Globus pallidus (tissue), 1 donor: ENCODE measurements at regions not wholly inside any gene's neighbourhood (a gene's known extent, or its start where the extent isn't known, plus 50 kb on each side); places are given as distances from the start of the nearest gene placed in this dataset.
"Not testable (repeated sequence)": the region's sequence is repeated elsewhere in the genome, so short reads cannot be mapped to it uniquely, and the experiment has no call there.

Source experiments
- DNase-seq: peaks from one replicate; pipeline ENCODE4 v3.0.0-alpha.2; 2015; ENCODE audit warnings: low spot score

DNA sequence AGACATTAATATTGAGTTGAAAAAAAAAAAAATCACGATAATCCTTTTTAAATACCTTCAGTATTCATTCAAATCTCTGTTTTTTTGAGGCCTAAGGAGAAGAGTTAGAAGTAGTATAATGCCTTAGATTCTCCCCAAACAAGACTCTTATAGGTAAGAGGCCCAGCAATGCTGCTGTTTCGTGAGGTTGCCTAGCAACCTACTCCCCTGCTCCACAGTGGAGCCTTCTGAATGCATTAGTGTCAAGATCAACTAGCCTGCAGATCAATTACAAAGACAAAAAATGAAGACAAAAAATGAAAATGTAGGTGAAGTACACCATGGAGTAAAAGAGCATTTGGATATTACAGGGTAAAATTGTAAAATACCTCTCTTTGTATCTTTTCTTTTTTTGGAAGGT lies 229.8 kb upstream of the LUZP2 start:
- DNase-seq, result no peak

DNA sequence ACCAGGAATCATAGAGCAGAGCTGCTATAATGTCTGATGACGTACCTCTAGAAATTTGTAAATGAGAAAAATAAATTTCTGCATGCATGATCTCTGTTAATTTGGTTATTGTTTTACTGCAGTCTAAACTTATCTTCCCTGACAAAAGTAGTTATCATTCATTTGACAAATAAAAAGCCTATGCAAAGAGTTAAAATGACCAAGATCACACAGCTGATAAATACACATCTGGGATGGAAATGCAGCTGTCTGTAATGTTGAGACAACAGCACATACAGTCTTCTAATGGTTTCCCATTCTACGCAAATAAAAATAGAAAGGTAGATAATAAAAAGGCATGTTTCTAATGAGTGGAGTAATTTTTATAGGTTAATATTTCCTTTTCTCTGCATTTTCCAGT lies 225.1 kb upstream of the LUZP2 start:
- DNase-seq, result no peak

DNA sequence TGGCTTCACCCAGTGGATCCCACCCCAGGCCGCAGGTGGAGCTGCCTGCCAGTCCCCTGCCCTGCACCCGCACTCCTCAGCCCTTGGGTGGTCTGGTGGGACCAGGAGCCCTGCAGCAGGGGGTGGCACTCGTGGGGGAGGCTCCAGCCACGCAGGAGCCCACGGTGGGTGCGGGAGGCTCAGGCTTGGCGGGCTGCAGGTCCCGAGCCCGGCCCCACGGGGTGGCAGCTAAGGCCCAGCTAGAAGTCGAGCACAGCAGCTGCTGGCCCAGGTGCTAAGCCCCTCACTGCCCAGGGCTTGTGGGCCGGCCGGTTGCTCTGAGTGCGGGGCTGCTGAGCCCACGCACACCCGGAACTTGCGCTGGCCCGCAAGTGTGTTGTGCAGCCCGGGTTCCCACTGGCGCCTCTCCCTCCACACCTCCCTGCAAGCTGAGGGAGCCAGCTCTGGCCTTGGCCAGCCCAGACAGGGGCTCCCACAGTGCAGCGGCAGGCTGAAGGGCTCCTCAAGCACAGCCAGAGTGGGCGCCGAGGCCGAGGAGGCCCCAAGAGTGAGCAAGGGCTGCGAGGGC lies 222.6 kb upstream of the LUZP2 start:
- not testable (repeated sequence) for DNase-seq

DNA sequence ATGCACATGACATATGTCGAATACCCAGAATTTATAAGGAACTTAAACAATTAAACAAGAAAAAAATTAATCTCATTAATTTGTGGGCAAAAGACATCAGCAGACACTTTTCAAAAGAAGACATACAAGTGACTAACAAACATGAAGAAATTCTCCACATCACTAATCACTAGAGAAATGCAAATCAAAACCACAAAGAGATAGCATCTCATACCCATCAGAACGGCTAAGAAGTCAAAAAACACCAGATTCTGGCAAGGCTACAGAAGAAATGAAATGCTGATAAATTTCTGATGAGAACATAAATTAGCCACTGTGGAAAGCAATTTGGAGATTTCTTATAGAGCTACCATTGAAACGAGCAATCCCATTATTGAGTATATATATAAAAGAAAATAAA lies 210.6 kb upstream of the LUZP2 start:
- DNase-seq, result no peak

DNA sequence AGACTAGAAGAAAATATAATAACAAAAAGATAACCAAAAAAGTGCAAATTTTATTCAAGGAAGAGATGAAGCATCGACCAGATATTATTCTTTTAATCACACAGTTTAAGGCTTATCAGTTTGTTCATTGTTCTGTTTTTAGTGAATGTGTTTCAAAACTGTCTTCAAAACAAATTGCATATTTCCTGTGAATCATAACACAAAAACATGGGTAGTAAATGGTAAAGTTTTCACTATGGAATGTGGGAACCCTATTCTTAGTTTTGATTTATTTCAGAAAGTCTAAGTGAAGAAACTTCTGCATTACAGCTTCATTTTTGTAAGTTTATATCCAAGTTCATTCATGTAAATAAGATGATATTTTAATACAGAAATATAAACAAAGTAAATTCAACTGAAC lies 207.6 kb upstream of the LUZP2 start:
- DNase-seq, result no peak

DNA sequence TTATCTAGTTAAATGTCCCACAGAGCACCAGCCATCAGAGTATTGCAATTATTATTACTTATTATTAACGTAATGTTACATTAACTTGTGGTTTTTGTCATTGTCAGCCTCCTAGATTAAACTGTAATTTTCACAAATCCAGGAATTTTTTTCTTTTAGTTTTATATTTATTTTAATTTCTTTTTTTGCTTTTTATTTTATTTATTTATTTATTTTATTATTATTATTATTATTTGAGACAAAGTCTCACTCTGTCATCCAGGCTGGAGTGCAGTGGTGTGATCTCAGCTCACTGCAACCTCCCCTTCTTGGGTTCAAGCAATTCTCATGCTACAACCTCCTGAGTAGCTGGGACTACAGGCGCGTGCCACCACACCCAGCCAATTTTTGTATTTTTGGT lies 202.9 kb upstream of the LUZP2 start:
- DNase-seq, result no peak

DNA sequence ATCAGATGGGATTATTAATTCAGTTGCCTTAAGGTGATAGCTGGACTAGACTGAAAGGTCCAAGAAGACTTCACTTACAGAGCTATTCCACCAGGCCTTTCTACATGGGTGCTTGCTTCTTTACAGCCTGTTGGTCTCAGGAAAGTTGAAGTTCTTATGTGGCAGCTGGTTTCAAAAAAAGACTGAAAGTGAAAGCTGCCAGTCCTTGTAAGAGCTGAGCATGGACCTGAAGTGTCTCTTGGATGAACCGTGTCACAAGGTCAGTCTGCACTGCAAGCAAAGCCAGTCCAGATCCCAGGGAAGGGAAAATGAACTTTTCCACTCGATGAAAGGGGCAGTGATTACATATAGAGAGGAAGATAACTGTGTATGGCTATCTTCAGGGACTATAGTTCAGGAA lies 201.5 kb upstream of the LUZP2 start:
- DNase-seq, result no peak

DNA sequence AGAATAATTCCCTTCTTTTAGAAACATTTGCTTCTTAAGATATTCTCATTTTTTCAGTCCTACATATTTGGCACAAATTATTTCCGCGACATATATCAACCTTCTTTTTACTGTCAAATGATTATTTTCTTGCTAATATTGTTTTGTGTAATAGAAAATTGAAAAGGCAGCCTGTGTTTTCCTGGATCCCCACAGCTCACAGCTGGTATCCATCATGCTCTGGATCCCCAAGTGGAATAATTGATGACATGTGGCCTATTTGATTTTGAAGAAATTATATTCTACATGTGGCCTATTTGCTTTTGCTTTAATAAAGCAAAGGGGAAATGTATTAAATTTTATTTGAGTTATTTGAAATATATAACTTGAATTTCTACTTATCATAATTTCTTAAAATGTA lies 199.4 kb upstream of the LUZP2 start:
- no peak for DNase-seq

DNA sequence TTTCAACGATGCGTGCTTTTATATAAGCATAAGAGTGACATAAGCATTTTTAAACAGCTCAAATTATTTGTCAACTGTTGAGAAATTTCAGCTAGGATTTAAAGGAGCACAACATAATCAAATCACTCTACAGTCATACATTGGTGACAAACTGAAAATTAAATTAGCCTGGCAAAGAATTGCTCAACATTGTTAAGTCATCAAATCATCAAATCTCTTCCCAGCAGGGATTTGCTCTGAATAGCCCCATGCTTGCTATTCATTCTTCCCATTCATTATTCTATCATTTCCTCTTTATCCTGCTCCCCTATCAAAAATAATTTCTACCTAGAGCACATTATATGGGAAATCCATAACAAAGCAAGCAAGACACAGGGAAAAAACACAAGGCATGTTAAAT lies 198.7 kb upstream of the LUZP2 start:
- DNase-seq, result no peak

DNA sequence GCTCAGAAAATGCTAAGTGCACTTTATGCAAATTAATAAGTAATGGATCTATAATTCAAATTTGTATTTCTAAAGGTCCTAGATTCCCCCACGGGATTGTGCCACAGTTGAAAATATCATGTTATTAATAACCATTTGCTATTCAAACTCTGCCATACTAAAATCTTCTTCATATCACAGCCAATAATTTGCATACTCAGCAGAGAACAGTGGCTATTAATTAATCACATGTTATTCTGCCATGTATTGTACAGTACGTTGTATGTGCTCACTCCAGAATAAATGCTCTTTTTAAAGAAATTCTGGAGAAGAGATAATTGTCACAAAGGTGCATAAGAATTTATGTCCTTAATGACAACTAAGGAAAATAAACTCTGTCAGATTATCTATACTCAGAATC lies 184.9 kb upstream of the LUZP2 start:
- no peak for DNase-seq

DNA sequence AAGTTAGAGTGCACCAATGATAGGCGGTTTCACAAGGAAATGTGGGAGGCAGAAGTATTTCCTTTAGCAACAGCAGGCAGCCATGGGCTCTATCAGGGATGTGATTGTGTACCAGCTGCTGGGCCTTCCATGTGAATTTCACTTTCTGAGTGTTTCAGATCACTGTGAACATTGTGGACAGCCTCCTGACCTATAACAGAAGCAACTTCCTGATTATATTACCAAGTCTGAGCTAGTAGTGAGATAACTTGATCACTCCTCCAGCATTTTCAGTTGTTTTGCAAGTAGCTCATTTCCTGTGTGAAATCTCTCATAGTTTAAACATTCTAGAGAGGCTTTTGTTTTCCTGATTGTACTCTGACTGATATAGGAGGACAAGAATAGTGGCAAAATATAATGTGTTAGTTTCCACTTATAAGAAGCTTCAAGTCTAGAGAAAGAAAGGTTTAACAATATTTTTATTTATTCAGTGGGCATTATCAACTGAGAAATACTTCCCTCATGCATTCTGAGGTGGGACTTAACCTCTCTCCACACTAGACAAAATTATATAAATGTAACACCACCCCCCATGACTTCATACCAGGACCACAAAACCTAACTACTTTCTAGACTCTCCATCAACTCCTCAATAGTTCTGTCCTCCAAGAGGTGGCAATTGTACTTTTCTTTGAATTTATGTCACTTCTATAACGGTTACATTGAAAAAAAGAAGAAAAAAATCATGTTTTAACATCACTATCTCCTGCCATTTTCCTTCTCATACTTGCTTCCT lies 184.2 kb upstream of the LUZP2 start:
- DNase-seq, result no peak

DNA sequence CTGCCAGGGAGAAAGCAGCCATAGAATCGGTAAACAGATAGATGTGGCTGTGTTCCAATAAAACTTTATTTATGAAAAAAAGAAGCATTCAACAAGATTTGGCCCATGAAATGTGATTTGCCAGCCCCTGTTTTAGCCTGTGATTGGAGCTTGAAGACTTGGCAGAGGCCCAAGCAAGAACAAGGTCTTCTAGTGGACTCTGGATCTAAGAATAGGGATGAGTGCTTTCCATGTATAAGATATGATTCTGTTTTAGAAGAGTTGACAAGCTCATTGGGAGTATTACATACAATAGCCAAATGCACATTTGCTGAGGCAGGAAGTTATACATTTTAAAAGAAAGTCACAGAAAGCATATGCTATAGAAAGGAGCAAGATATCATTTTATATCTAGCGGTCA lies 175.6 kb upstream of the LUZP2 start:
- no peak for DNase-seq

DNA sequence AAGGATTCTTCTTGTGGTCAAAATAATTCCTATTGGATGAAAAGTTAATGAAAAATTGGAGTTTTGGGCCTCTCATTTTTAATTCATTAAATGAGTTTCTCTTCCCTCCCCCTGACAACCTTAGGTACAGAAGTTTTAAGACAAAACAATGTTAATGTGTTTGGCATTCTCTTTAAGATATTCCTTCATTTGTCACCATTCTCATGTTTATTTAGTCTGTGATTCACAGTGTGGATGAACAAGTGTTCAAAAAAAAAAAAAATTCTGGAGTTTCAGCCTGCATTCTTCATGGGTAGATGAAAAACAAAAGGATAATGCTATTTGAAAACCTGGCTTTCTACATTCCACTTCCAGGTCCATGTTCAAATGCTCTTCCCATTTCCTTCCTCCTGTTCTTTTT lies 172.6 kb upstream of the LUZP2 start:
- no peak for DNase-seq

DNA sequence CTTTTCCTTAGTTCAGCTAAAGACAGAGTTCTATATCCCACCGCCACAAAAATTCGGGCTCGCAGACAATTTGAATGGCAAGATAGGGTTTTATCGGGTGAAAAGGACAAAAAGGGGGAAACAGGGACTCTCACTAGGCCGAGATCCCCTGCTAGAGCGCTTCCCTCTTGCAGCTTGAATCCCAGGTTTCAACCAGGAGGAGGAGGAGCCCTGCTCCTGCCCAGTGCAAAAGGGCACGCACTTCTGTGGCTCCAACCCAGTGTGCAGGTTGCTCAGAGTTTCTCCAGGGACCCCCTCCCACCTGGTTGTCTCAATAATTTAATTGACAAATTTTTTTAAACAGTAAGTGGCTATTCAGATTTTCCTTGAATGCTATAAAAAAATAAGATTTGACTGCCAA lies 152.6 kb upstream of the LUZP2 start:
- no peak for DNase-seq

DNA sequence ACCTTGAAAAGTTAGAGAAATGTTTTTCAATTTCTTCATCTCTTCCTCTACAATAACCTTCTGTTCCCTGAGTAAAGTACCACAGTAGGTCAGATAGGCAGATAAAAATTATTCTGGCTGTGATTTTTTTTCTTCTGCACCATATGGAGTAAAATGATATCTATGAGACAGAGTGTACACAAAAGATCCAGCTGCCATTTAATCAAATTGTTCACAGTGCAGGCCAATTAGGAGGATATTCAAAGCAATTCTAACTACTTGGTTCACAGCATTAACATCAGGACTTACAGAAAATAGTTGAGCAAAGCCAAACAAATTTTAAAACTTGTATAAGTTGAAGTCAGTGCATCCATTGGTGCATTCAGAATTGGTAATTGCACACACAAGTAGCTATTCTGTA lies 147.9 kb upstream of the LUZP2 start:
- no peak for DNase-seq

DNA sequence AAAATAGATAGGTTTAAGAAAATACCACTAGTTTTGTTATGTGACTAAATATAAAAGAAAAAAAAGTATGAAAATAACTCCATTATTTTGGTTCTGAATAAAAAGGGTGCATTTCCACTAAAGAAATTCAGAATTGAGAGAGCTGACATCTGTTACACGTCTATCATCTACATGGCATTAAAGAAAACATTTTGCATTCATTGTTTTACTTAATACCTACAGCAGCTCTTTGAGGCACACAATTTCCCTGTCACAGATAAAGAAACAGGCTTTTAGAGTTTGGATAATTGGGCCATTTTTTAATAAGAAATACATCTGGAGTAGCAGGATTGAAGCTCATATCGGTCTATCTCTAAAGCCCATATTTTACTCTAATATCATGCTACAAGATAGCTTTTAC lies 145.7 kb upstream of the LUZP2 start:
- no peak for DNase-seq

DNA sequence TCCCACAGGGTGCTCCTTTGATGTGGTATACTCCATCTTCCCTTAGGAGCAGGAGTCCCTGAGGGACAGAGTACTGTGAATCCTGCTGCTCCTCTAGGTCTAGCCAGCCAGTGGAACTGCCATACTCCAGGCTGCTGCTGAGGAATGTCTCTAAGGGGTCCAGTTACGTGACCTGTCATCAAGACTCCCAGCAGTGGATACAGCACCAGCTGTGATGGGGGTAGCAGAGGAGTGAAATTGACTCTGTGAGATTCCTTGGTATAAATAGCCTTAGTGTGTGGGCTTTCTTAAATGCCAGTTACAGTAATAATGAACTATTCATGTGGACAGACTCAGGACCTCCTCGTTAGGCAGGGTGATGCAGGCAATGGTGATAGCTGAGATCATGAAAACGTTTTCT lies 140.4 kb upstream of the LUZP2 start:
- no peak for DNase-seq

DNA sequence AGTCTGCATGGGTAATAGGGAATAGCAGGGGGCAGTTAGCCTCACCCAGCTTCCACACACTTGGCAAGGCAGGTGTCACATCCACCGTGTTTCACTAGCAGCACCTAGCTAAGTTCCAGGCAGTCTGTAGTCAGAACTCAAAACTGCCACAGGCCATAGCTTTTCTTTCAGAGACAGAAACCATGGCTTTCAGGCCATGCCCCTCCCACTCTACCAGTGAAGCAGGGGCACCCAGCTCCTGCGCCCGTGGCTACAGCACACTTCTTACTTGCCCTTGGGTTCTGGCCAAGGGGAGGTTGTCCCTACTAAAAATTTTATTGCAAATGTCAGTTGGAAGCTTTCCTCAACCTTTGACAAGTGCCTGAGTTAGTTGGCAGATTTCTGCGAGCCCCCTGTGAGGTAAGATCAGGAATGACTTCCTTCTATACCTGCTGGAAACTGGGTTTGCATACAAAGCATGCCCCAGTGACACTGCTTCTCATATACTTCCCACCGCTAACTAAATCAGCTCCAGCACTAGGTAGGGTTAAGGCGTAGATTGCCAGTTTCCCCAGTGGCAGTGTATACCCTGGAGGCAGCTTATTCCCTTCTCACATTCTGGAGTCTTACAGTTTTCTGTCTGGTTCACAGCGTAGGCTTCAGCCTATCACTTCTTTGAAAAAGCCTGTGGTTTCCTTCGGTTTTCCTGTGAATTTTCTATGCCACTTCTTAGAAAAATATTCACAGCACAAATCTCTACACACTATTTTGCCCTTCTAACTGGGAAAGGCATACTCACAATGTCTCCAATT lies 139.0 kb upstream of the LUZP2 start:
- no peak for DNase-seq

DNA sequence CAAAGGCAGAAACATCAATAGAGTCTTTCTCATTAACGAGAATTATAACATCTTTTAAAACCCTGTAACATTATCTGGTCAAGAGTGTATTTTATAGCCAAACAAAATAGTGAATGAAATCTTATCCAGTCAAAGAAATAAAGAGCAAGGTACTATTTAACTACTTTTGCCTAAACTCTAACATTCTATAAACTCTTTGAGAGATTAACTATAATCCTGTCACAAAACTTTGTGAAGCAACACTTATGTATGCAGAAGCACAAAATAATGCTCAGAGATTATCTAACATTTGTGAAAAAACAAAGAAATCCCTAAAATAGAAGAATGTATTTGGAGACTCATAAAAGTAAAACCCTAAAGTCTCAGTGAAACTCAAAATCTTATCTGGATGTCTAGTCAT lies 124.4 kb upstream of the LUZP2 start:
- no peak for DNase-seq

DNA sequence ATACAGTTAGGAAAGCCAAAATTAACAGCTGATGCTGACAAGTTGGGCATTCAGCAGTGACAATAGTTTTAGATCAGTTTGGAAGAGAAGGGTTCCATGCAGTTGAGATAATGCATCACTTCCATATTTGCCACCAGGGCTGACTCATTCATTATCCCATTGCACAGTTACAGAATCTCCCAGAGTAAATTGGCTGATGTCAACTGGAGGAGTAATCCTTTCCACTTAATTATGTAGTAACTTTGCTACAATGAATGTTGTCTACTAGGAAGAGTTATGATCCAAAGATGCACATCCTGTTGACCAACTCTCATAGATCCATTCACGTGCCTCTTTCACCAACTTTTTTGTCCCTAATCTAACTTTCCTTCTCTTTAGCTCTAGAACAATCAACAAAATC lies 123.3 kb upstream of the LUZP2 start:
- no peak for DNase-seq

DNA sequence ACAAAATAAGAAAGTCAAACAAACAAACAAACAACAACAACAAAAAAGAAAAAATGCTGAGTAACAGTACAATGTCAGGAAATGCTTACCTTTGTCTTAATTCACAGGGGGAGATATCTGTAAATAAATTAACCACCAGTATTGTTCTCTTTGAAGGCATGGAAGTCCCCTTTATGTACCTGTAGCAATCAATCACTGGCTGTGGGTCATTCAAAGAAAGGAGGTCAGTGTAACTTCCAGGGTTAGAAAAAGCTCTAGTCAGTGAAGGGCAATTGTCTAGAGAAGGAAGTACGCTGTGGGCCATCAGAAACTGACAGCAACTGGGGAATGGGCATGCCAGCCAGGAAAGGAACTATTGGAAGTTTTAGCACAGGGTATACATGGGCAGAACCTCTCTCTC lies 121.5 kb upstream of the LUZP2 start:
- DNase-seq, result no peak

DNA sequence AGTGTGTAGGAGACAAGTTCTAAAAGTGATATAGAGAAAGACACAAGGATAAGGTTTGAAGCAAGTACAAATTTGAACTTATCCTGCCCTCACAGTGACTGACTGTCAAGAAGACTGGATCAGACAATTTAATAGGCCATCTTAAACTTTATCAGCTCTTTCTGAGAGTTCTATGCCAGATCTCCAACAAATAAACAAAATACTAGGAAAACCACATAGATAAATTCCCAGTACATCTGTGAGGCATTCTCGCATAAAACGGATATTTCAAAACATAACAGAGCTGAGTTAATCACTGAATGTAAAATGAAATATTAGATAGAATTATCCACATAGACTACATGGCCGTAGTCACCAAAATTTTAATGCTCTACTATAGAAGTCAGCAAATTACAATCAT lies 120.9 kb upstream of the LUZP2 start:
- DNase-seq, result no peak

DNA sequence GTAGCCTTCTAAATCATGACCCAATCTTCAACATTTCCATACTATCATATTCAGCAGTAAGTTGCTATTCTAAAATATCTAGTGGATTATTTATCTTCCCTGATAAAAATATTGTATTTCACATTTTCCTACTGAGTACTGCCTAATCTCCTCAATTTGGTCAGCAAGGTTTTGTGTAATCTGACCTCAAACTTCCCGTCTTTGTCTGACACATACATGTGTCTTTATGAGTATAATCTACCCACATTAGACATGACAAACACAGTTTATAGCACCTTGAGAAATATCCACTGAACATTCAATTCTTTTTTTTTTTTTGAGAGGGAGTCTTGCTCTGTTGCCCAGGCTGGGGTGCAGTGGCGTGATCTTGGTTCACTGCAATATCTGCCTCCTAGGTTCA lies 113.7 kb upstream of the LUZP2 start:
- DNase-seq, result no peak

DNA sequence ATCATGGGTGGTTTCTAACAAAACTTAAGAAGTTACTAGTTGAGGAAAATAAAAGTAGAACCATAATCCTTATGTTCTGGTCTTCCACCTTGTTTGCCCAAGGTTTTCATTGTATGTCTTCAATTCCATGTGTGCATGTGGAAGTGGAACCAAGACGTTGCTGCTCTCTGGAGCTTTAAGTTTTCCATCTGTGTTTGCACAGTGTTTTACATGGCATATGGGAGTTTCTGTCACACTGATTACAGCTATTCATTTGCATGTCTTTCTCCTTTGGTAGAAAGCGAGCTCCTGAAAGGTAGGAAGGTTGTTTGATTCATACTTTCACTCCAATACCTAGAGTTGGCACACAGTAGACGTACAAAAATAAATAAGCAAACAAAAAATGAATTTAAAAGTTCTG lies 112.6 kb upstream of the LUZP2 start:
- no peak for DNase-seq
